Mesendoderm (in vitro differentiated cells): ENCODE measurements at regions not wholly inside any gene's neighbourhood (a gene's known extent, or its start where the extent isn't known, plus 50 kb on each side); places are given as distances from the start of the nearest gene placed in this dataset.

Experiments
- DNase-seq: peaks from one replicate; pipeline ENCODE4 v3.0.0; 2013
- H2AK5ac ChIP-seq: 2 replicates; pipeline ENCODE4 v1.6.1; 2013; ENCODE audit warnings: low read length, inconsistent platforms
- H2BK120ac ChIP-seq: 2 replicates; pipeline ENCODE4 v1.6.1; 2013; ENCODE audit warnings: low read depth, mild to moderate bottlenecking, low read length, moderate library complexity, mixed read lengths
- H2BK15ac ChIP-seq: replicated peaks from 2 replicates; pipeline ENCODE4 v1.6.1; 2013; ENCODE audit warnings: low read depth, mild to moderate bottlenecking, moderate library complexity
- H2BK5ac ChIP-seq: 2 replicates; pipeline ENCODE4 v1.6.1; 2013; ENCODE audit warnings: low read length, inconsistent platforms
- H3K18ac ChIP-seq: 2 replicates; pipeline ENCODE4 v1.6.1; 2013; ENCODE audit warnings: mild to moderate bottlenecking, low read length, mixed read lengths
- H3K23ac ChIP-seq: one replicate; pipeline ENCODE4 v1.6.1; 2013; ENCODE audit warnings: low read length
- H3K27ac ChIP-seq: 2 replicates; pipeline ENCODE4 v1.5.1; 2013; ENCODE audit warnings: low read depth, mild to moderate bottlenecking, inconsistent platforms, low read length, moderate library complexity
- H3K27me3 ChIP-seq: 2 replicates; pipeline ENCODE4 v1.6.1; 2013; ENCODE audit warnings: low read length, control low read depth, mild to moderate bottlenecking, inconsistent platforms; ENCODE audit not compliant: insufficient read depth, poor library complexity
- H3K36me3 ChIP-seq: 2 replicates; pipeline ENCODE4 v1.6.1; 2013; ENCODE audit warnings: low read length, inconsistent platforms; ENCODE audit not compliant: control insufficient read depth, insufficient read depth
- H3K4ac ChIP-seq: one replicate; pipeline ENCODE4 v1.6.1; 2013; ENCODE audit warnings: low read depth, mild to moderate bottlenecking, low read length, moderate library complexity
- H3K4me1 ChIP-seq: 2 replicates; pipeline ENCODE4 v1.6.1; 2013; ENCODE audit warnings: low read depth, low read length, inconsistent platforms; ENCODE audit not compliant: control insufficient read depth
- H3K4me2 ChIP-seq: 2 replicates; pipeline ENCODE4 v1.6.1; 2013; ENCODE audit warnings: low read length
- H3K4me3 ChIP-seq: 2 replicates; pipeline ENCODE4 v1.5.1; 2013; ENCODE audit warnings: mild to moderate bottlenecking, low read length
- H3K56ac ChIP-seq: one replicate; pipeline ENCODE4 v1.6.1; 2013; ENCODE audit warnings: low read length
- H3K79me1 ChIP-seq: 2 replicates; pipeline ENCODE4 v1.6.1; 2013; ENCODE audit warnings: low read length, inconsistent platforms
- H3K79me2 ChIP-seq: 2 replicates; pipeline ENCODE4 v1.6.1; 2013; ENCODE audit warnings: mild to moderate bottlenecking, low read length; ENCODE audit not compliant: control insufficient read depth, insufficient read depth
- H3K9ac ChIP-seq: 2 replicates; pipeline ENCODE4 v1.6.1; 2013; ENCODE audit warnings: low read length, inconsistent platforms
- H4K5ac ChIP-seq: one replicate; pipeline ENCODE4 v1.6.1; 2013; ENCODE audit warnings: low read length
- H4K8ac ChIP-seq: one replicate; pipeline ENCODE4 v1.6.1; 2013; ENCODE audit warnings: low read depth, mild to moderate bottlenecking, control low read depth, low read length, moderate library complexity
- WGBS: extraction: QIAGEN DNeasy Blood & Tissue Kit; methylation state at CpG from one replicate; pipeline ENCODE4 v1.1.7; 2013; ENCODE audit warnings: low lambda C conversion rate, missing lambda C conversion rate; ENCODE audit not compliant: insufficient coverage; ENCODE audit errors: extremely low coverage; 5-methylcytosine and 5-hydroxymethylcytosine counted together

DNA sequence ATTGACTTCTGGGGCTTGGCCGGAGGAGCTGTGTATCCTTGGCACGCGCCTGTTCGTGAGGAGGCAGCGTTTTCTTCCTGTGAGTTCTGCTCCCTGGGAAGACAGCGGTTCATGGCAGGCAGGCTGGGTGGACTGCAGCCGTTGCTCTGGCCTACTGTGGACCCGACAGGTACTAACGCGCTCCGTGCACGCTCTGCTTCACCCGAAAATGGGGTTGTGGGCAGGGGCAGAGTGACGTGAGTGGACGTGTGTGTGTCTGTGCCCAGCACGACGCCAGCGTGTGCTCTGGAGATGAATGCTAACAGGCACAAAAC is 179.1 kb downstream of the KIF26A start:
- H2BK15ac ChIP-seq, result no peak overlapping the region
- WGBS, result no CpG with 5 or more reads among the region's 18 CpGs
- H4K5ac ChIP-seq, result no peak overlapping the region
- no peak overlapping the region for H3K23ac ChIP-seq
- no peak overlapping the region for H2BK5ac ChIP-seq
- no peaks in the 10 kb centered on the region for H3K4me1 ChIP-seq
- H3K9ac ChIP-seq, result no peak overlapping the region
- no peak for DNase-seq
- no peak overlapping the region for H2AK5ac ChIP-seq
- H3K27me3 ChIP-seq, result no peaks in the 10 kb centered on the region
- no peak overlapping the region for H3K27ac ChIP-seq
- H3K79me1 ChIP-seq, result no peaks in the 10 kb centered on the region
- no peak overlapping the region for H3K4ac ChIP-seq
- no peak overlapping the region for H3K18ac ChIP-seq
- H3K4me3 ChIP-seq, result no peak overlapping the region
- H2BK120ac ChIP-seq, result no peak overlapping the region
- no peak overlapping the region for H3K4me2 ChIP-seq
- no peak overlapping the region for H4K8ac ChIP-seq
- no peaks in the 10 kb centered on the region for H3K79me2 ChIP-seq
- H3K56ac ChIP-seq, result no peak overlapping the region
- H3K36me3 ChIP-seq, result no peaks in the 10 kb centered on the region

DNA sequence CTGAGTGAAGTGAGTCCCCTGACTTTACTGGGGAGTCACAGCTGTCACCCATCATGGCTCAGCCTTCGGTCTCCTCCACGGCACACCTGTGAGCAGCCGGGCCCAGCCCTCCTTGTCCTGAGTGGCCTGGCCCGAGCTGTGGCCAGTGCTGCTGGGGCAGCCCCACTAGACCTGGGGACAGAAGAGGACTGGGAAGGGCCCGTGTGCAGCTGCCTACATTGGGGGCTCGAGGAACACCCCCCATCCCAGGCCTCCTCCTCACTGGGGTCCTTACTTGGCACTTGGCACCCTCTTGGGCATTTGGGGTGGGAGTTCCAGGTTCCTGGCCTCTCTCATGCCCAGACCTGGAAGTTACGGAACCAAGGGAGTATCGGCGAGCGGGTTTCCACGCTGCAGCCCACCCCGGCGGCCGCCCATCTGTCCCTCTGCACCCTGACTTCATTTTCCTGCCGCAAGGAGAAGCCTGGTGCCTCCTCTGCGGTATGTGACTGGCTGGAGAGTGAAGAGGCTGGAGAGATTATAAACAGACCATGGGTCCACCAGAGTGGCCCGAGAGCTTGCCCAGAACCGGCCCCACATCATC is 179.7 kb downstream of the KIF26A start:
- Histone ChIP-seq H3K4me2 (no peak overlapping the region), H2AK5ac (no peak overlapping the region), H3K36me3 (no peaks in the 10 kb centered on the region), H3K79me1 (no peaks in the 10 kb centered on the region), H3K79me2 (no peaks in the 10 kb centered on the region), H2BK5ac (no peak overlapping the region), H3K27me3 (no peaks in the 10 kb centered on the region), H2BK15ac (no peak overlapping the region), H3K27ac (no peak overlapping the region), H4K8ac (no peak overlapping the region), H2BK120ac (no peak overlapping the region), H3K4me1 (no peaks in the 10 kb centered on the region), H4K5ac (no peak overlapping the region), H3K9ac (no peak overlapping the region), H3K4me3 (no peak overlapping the region), H3K18ac (no peak overlapping the region), H3K23ac (no peak overlapping the region), H3K4ac (no peak overlapping the region), H3K56ac (no peak overlapping the region)
- WGBS, result no CpG with 5 or more reads among the region's 18 CpGs
- DNase-seq, result no peak

DNA sequence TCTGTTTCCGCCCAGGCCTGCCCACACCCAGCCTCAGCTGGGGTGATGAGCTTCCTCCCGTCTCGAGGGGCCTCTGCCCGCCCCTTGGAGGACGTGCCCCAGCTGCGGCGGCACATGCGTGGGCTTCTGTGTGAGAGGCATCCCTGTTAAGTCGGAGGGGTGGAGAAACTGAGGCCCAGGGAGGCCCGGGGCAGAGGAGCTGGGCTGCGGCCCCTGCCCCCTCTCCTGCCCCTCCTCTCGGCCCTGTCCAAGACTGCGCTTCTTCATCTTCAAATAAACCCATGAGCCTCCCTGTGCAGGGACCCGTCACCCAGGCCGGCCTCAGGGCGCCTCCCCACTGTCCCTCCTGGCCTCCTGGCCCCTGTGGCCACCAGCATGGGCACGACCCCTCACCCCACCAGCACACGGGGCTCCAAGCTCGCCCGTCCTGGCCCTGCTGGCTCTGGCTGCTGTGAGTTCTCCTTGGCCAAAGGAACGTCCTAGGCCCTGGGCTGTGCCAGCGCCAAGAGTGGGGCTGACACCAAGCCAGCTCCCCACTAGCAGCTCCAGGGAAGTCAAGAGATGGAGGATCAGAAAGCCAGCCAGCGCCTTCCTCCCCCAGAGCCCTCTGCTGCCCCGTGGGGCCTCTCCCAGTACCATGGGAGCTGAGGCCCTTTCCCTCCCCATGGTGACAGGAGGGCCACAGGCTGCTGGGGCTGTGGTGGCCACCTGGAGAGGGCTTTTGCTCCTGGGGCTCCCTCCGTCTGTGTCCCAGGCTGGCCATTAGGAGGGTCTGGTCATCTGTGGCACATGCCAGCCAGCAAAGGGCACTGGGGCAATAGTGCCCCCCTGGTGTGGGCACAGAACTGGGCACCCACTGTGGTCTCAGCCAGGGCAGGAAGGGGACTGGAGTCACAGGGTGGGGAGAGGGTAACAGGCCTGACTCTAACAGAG is 180.4 kb downstream of the KIF26A start:
- DNase-seq, result no peak
- Histone ChIP-seq H3K4ac (no peak overlapping the region), H4K8ac (no peak overlapping the region), H2AK5ac (no peak overlapping the region), H3K79me1 (no peaks in the 10 kb centered on the region), H3K27me3 (no peaks in the 10 kb centered on the region), H3K27ac (no peak overlapping the region), H3K9ac (no peak overlapping the region), H2BK5ac (no peak overlapping the region), H3K18ac (no peak overlapping the region), H3K36me3 (no peaks in the 10 kb centered on the region), H4K5ac (no peak overlapping the region), H2BK15ac (no peak overlapping the region), H3K56ac (no peak overlapping the region), H2BK120ac (no peak overlapping the region), H3K23ac (no peak overlapping the region), H3K4me2 (no peak overlapping the region), H3K79me2 (no peaks in the 10 kb centered on the region), H3K4me1 (no peaks in the 10 kb centered on the region), H3K4me3 (no peak overlapping the region)
- no CpG with 5 or more reads among the region's 25 CpGs for WGBS

DNA sequence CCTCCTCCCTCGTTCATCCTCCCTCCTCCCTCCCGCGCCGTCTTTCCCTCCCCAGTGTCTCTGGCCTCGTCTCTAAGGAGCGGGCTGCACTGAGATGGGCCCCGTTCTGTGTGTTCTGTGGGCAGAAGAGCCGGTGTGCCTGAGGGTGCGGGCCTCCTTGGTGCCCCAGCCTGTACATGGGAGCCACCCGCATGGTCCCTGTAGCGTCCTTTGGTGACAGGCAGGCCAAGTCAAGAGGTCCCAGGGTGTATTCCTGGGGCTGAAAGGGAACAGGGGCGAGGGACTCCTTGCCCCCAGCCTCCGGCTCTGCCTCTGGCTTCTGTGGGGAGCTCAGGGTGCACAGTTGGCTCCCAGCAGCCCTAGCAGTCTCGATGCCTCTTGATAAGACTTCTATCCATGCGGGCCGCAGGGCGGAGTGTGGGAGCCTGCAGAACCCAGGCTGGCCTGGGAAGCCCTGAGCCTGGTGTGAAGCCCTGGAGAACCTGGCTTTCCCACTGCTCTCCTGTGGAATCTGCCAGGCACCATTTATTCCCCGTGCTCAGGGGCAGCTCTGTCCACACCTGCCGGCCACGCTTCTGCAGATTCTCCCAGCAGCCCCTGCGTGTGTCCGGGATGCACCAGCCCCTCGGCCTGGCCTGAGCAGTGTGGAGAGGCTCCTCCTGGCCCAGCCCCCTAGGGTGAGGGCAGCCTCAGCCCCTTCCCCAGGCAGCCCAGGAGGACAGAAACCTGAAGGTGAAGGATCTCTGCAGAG is 181.3 kb downstream of the KIF26A start:
- Histone ChIP-seq H3K27ac (no peak overlapping the region), H3K23ac (no peak overlapping the region), H3K4me1 (no peaks in the 10 kb centered on the region), H3K4me2 (no peak overlapping the region), H3K36me3 (no peaks in the 10 kb centered on the region), H3K27me3 (no peaks in the 10 kb centered on the region), H3K4ac (no peak overlapping the region), H2AK5ac (no peak overlapping the region), H3K4me3 (no peak overlapping the region), H4K5ac (no peak overlapping the region), H4K8ac (no peak overlapping the region), H3K56ac (no peak overlapping the region), H2BK120ac (no peak overlapping the region), H3K18ac (no peak overlapping the region), H3K79me2 (no peaks in the 10 kb centered on the region), H3K79me1 (no peaks in the 10 kb centered on the region), H2BK5ac (no peak overlapping the region), H2BK15ac (no peak overlapping the region), H3K9ac (no peak overlapping the region)
- no CpG with 5 or more reads among the region's 23 CpGs for WGBS
- DNase-seq, result no peak

DNA sequence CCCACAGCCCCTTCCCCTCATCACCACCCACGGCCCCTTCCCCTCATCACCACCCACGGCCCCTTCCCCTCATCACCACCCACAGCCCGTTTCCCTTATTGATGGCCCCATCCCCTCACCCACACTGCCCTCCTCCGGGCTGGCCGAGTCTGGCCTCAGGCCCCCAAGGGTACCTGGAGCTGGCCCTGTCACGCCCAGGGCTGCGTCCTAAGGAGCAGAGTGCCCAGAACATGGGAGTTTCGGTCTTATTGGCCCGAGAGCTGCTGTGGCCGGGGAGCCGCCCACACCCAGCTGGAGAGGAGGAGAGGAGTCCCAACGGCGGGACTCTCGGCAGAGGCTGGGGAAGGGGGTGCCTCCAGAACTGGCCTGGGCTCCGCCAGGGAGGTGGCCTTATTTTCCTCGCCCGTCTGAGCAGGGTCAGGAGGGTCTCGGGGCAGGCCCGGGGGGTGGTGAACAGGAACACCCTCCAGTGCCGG is 182.3 kb downstream of the KIF26A start:
- H3K36me3 ChIP-seq, result no peaks in the 10 kb centered on the region
- H2BK5ac ChIP-seq, result no peak overlapping the region
- no peak overlapping the region for H3K18ac ChIP-seq
- H3K56ac ChIP-seq, result no peak overlapping the region
- H4K5ac ChIP-seq, result no peak overlapping the region
- no peak overlapping the region for H2AK5ac ChIP-seq
- H4K8ac ChIP-seq, result no peak overlapping the region
- no peak for DNase-seq
- H2BK15ac ChIP-seq, result no peak overlapping the region
- WGBS, result no CpG with 5 or more reads among the region's 20 CpGs
- no peak overlapping the region for H3K4me2 ChIP-seq
- H3K9ac ChIP-seq, result no peak overlapping the region
- H3K4me3 ChIP-seq, result no peak overlapping the region
- H3K79me2 ChIP-seq, result no peaks in the 10 kb centered on the region
- H3K4ac ChIP-seq, result no peak overlapping the region
- no peak overlapping the region for H3K27ac ChIP-seq
- H3K4me1 ChIP-seq, result no peaks in the 10 kb centered on the region
- no peaks in the 10 kb centered on the region for H3K79me1 ChIP-seq
- H3K23ac ChIP-seq, result no peak overlapping the region
- no peak overlapping the region for H2BK120ac ChIP-seq
- H3K27me3 ChIP-seq, result no peaks in the 10 kb centered on the region
